GM12878 (cell line): ENCODE measurements at regions not wholly inside any gene's neighbourhood (a gene's known extent, or its start where the extent isn't known, plus 50 kb on each side); places are given as distances from the start of the nearest gene placed in this dataset.

Experiments used
- ATAC-seq: fragments of 200-7000 bp; cut with Tn5 transposase; 3 replicates; pipeline ENCODE4 v1.9.1; 2020; ENCODE audit warnings: mild to moderate bottlenecking, moderate library complexity
- BruUV-seq: library from RNA; stranded (reverse); fragments of 400-500 nt; replicated peaks from 2 replicates; lab custom pipeline; 2021; lab: Mats Ljungman, UMichigan
- CTCF ChIA-PET: fragments of 300-600 bp; sonication (Branson Sonifier 250); formaldehyde crosslinking; extraction: SDS; loops from one replicate; lab custom pipeline; 2021; ENCODE audit warnings: inconsistent platforms; lab: Yijun Ruan, JAX
- POLR2A ChIA-PET: fragments of 350-600 bp; formaldehyde crosslinking; extraction: SDS; loops from one replicate; lab custom pipeline; 2021; ENCODE audit warnings: inconsistent platforms; lab: Charles Lee
- RAD21 ChIA-PET: fragments of 300-600 bp; sonication (Branson Sonifier 250); formaldehyde crosslinking; loops from one replicate; lab custom pipeline; 2023; ENCODE audit warnings: antibody characterized with exemption; ENCODE audit not compliant: unreplicated experiment; lab: Charles Lee
- SMC1A ChIA-PET: fragments of 300-600 bp; sonication (Branson Sonifier 250); formaldehyde crosslinking; loops from one replicate; lab custom pipeline; 2023; ENCODE audit not compliant: unreplicated experiment, uncharacterized antibody; lab: Charles Lee
- DNase-seq: peaks from one replicate; pipeline ENCODE4 v3.0.0-alpha.2; 2011; ENCODE audit warnings: low read depth, low spot score
- FAIRE-seq: peaks from 3 replicates; lab custom pipeline; 2011; peaks lifted over from hg19 to GRCh38; lab: Jason Lieb, UNC
- H2AFZ ChIP-seq: 2 replicates; pipeline ENCODE4 v1.6.0; 2011; ENCODE audit warnings: low read depth, low read length, control low read depth; ENCODE audit not compliant: control insufficient read depth
- H3K27ac ChIP-seq: 2 replicates; pipeline ENCODE4 v1.5.1; 2011; ENCODE audit warnings: control low read depth; ENCODE audit not compliant: control insufficient read depth, insufficient read depth
- H3K27me3 ChIP-seq, 2 experiments: replicated peaks in 1 of 2; 2 replicates each; pipeline versions ENCODE4 v1.6.0 to v1.6.1; 2011; ENCODE audit warnings: low read length in 1 of 2; ENCODE audit not compliant: control insufficient read depth in 2 of 2, insufficient read depth in 2 of 2
- H3K36me3 ChIP-seq, 2 experiments: 2 replicates each; pipeline ENCODE4 v1.5.1; 2011; ENCODE audit warnings: low read length in 1 of 2; ENCODE audit not compliant: control insufficient read depth in 2 of 2, insufficient read depth in 2 of 2
- H3K4me1 ChIP-seq: 2 replicates; pipeline ENCODE4 v1.6.1; 2011; ENCODE audit warnings: mild to moderate bottlenecking, low read length, moderate library complexity, mixed read lengths; ENCODE audit not compliant: control insufficient read depth, insufficient read depth
- H3K4me2 ChIP-seq: 2 replicates; pipeline ENCODE4 v1.6.0; 2011; ENCODE audit warnings: control low read depth; ENCODE audit not compliant: control insufficient read depth, insufficient read depth
- H3K4me3 ChIP-seq: fragments of 200-600 bp; sonication (generic); 2 replicates; pipeline ENCODE4 v1.5.1; 2016
- H3K79me2 ChIP-seq: 2 replicates; pipeline ENCODE4 v1.6.0; 2011; ENCODE audit warnings: low read length; ENCODE audit not compliant: control insufficient read depth, insufficient read depth
- H3K9ac ChIP-seq: 2 replicates; pipeline ENCODE4 v1.8.0; 2011; ENCODE audit warnings: low read length, control low read depth, mixed read lengths; ENCODE audit not compliant: control insufficient read depth, insufficient read depth
- H3K9me3 ChIP-seq: replicated peaks from 3 replicates; pipeline ENCODE4 v1.5.1; 2011; ENCODE audit warnings: mild to moderate bottlenecking, low read length; ENCODE audit not compliant: control insufficient read depth, insufficient read depth
- H4K20me1 ChIP-seq: 2 replicates; pipeline ENCODE4 v1.6.0; 2011; ENCODE audit not compliant: control insufficient read depth, insufficient read depth
- CHD1 ChIP-seq: IDR thresholded peaks from 2 replicates; pipeline ENCODE4 v1.6.1; 2012; ENCODE audit warnings: low read depth, low read length, improper control_type of control experiment
- EZH2 ChIP-seq: IDR thresholded peaks from 2 replicates; pipeline ENCODE4 v1.6.1; 2012; ENCODE audit warnings: low read depth, mild to moderate bottlenecking, control low read depth, inconsistent platforms, low read length, borderline replicate concordance; ENCODE audit not compliant: control insufficient read depth
- GATAD2B ChIP-seq: fragments of 450-650 bp; conservative IDR thresholded peaks from 2 replicates; pipeline ENCODE4 v1.6.1; 2017; ENCODE audit warnings: low read depth, mild to moderate bottlenecking, moderate library complexity
- HDAC2 ChIP-seq: fragments of 200-600 bp; sonication (generic); IDR thresholded peaks from 2 replicates; pipeline ENCODE4 v1.6.1; 2017
- RAD51 ChIP-seq: fragments of 450-650 bp; IDR thresholded peaks from 2 replicates; pipeline ENCODE4 v1.6.1; 2016; ENCODE audit warnings: moderate library complexity, mild to moderate bottlenecking, inconsistent platforms
- RFX5 ChIP-seq: IDR thresholded peaks from 2 replicates; pipeline ENCODE4 v1.6.1; 2011; ENCODE audit warnings: low read depth, low read length, improper control_type of control experiment
- RUNX3 ChIP-seq: IDR thresholded peaks from 2 replicates; pipeline ENCODE4 v1.6.1; 2012; ENCODE audit warnings: low read length, inconsistent platforms
- SMARCA5 ChIP-seq: fragments of 450-650 bp; IDR thresholded peaks from 2 replicates; pipeline ENCODE4 v1.6.1; 2017; ENCODE audit warnings: mild to moderate bottlenecking
- SUZ12 ChIP-seq: fragments of 200-600 bp; sonication (generic); IDR thresholded peaks from one replicate; pipeline ENCODE4 v1.6.1; 2018; ENCODE audit warnings: antibody characterized with exemption, mild to moderate bottlenecking; ENCODE audit not compliant: unreplicated experiment
- TCF7 ChIP-seq: IDR thresholded peaks from 2 replicates; pipeline ENCODE4 v1.6.1; 2014; ENCODE audit warnings: antibody characterized with exemption, borderline replicate concordance
- ZBTB33 ChIP-seq: fragments of 450-650 bp; IDR thresholded peaks from 2 replicates; pipeline ENCODE4 v1.6.1; 2017; ENCODE audit warnings: mild to moderate bottlenecking
- ZZZ3 ChIP-seq: IDR thresholded peaks from 2 replicates; pipeline ENCODE4 v1.6.1; 2011; ENCODE audit warnings: low read depth; ENCODE audit not compliant: control insufficient read depth, insufficient read length
- WGBS: methylation state at CpG from one replicate; pipeline ENCODE4 v1.1.6; 2016; ENCODE audit warnings: low lambda C conversion rate; ENCODE audit not compliant: insufficient replicate concordance, insufficient coverage; ENCODE audit errors: missing lambda C conversion rate; 5-methylcytosine and 5-hydroxymethylcytosine counted together
- in situ Hi-C: fragments of 300-500 bp; cut with MboI; formaldehyde crosslinking; loops from 9 replicates; pipeline ENCODE4 v1.14.3; 2018; ENCODE audit warnings: mixed read lengths
- intact Hi-C: fragments of 100-400 bp; cut with micrococcal nuclease; formaldehyde crosslinking; loops from one replicate; pipeline ENCODE4 v1.14.2; 2022; ENCODE audit not compliant: unreplicated experiment
- TF ChIP-seq, protein P1 (sequence below): IDR thresholded peaks from 2 replicates; pipeline ENCODE4 v1.6.1; 2012; ENCODE audit warnings: mild to moderate bottlenecking, low read depth, low read length
- TF ChIP-seq, protein P2 (sequence below): fragments of 450-650 bp; formaldehyde crosslinking; IDR thresholded peaks from 2 replicates; pipeline ENCODE4 v1.4.0; 2022; ENCODE audit warnings: mild to moderate bottlenecking, moderate library complexity

DNA sequence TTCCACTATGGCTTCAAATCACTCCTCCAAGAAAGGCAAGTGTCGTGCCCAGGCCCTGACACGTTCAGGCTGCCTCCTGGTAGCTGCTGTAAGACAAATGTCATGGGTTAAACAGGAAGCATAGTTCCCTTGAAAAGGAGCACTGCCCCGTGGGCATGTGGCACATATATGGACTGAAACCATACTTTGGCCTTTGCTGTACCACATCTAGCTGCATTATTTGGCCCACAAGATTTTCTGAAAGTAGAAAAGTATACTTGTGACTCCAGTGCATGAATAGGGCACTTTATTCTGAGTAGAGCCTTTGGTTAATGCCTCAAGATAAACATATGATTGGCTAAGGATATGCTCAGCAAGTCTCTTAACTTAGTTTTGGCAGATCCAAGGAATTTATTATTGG lies 218.7 kb upstream of the EGLN3 start:
- Histone ChIP-seq H3K4me2 (no peak overlapping the region), H3K4me1 (no peaks in the 10 kb centered on the region), H4K20me1 (no peaks in the 10 kb centered on the region), H2AFZ (no peak overlapping the region; the same call in 1 of the 2 replicates), H3K27ac (no peak overlapping the region), H3K27me3 (no peaks in the 10 kb centered on the region), H3K9ac (no peak overlapping the region), H3K79me2 (no peaks in the 10 kb centered on the region), H3K36me3 (no peaks in the 10 kb centered on the region), H3K9me3 (no peaks in the 10 kb centered on the region), H3K4me3 (no peak overlapping the region)
- ChIA-PET CTCF (interaction anchor here (0.8 kb wide), 1 partner anchor 71 kb away, joined by 4 read pairs; no protein-coding TSS in a partner anchor), RAD21 (no interaction called here), POLR2A (no interaction called here), SMC1A (interaction anchor here (1.2 kb wide), 1 partner anchor 38 kb away, joined by 4 read pairs; no protein-coding TSS in a partner anchor)
- ATAC-seq = no peak; the same call in 1 of the 3 replicates
- no peak for FAIRE-seq
- 9% methylated on average over 3 of the region's 3 CpGs for WGBS
- in situ Hi-C loops (no loop called here), intact Hi-C loops (loop anchor here (5.0 kb wide), 1 partner anchor 53 kb away; no protein-coding TSS in a partner anchor)
- no TSS peak for BruUV-seq
- DNase-seq = no peak
- TF ChIP-seq RAD51 (no peak), SUZ12 (no peak), CHD1 (no peak), EZH2 (no peak), TCF7 (no peak), HDAC2 (no peak), RFX5 (no peak), SMARCA5 (no peak), GATAD2B (no peak), ZBTB33 (no peak), RUNX3 (no peak), ZZZ3 (no peak)
- TF ChIP-seq, protein P1, sequence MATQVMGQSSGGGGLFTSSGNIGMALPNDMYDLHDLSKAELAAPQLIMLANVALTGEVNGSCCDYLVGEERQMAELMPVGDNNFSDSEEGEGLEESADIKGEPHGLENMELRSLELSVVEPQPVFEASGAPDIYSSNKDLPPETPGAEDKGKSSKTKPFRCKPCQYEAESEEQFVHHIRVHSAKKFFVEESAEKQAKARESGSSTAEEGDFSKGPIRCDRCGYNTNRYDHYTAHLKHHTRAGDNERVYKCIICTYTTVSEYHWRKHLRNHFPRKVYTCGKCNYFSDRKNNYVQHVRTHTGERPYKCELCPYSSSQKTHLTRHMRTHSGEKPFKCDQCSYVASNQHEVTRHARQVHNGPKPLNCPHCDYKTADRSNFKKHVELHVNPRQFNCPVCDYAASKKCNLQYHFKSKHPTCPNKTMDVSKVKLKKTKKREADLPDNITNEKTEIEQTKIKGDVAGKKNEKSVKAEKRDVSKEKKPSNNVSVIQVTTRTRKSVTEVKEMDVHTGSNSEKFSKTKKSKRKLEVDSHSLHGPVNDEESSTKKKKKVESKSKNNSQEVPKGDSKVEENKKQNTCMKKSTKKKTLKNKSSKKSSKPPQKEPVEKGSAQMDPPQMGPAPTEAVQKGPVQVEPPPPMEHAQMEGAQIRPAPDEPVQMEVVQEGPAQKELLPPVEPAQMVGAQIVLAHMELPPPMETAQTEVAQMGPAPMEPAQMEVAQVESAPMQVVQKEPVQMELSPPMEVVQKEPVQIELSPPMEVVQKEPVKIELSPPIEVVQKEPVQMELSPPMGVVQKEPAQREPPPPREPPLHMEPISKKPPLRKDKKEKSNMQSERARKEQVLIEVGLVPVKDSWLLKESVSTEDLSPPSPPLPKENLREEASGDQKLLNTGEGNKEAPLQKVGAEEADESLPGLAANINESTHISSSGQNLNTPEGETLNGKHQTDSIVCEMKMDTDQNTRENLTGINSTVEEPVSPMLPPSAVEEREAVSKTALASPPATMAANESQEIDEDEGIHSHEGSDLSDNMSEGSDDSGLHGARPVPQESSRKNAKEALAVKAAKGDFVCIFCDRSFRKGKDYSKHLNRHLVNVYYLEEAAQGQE = no peak
- TF ChIP-seq, protein P2, sequence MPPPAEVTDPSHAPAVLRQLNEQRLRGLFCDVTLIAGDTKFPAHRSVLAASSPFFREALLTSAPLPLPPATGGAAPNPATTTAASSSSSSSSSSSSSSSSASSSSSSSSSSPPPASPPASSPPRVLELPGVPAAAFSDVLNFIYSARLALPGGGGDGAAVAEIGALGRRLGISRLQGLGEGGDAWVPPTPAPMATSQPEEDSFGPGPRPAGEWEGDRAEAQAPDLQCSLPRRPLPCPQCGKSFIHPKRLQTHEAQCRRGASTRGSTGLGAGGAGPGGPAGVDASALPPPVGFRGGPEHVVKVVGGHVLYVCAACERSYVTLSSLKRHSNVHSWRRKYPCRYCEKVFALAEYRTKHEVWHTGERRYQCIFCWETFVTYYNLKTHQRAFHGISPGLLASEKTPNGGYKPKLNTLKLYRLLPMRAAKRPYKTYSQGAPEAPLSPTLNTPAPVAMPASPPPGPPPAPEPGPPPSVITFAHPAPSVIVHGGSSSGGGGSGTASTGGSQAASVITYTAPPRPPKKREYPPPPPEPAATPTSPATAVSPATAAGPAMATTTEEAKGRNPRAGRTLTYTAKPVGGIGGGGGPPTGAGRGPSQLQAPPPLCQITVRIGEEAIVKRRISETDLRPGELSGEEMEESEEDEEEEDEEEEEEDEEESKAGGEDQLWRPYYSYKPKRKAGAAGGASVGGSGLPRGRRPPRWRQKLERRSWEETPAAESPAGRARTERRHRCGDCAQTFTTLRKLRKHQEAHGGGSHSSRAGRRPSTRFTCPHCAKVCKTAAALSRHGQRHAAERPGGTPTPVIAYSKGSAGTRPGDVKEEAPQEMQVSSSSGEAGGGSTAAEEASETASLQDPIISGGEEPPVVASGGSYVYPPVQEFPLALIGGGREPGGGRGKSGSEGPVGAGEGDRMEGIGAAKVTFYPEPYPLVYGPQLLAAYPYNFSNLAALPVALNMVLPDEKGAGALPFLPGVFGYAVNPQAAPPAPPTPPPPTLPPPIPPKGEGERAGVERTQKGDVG (CRISPR knock-in tag) = no peak
